ENCODE measurements at regions not wholly inside any gene's neighbourhood (a gene's known extent, or its start where the extent isn't known, plus 50 kb on each side); places are given as distances from the start of the nearest gene placed in this dataset.

GRCh38 chr11:90323289-90323688 lies 100.4 kb upstream of the CHORDC1 start:
- Histone ChIP-seq H3K4me1 (ENCODE audit: control insufficient read depth, insufficient read depth, low read length) (no peaks in the 10 kb centered on the region), H3K27ac (ENCODE audit: insufficient read depth, low read length) (no peak overlapping the region), H3K4me3 (ENCODE audit: insufficient read depth, low read depth, low read length) (no peak overlapping the region), H2AK9ac (replicated peaks; ENCODE audit: low read depth, low read length, poor library complexity) (no peak overlapping the region), H2BK120ac (ENCODE audit: low read depth, low read length) (no peak overlapping the region), H2BK20ac (ENCODE audit: low read depth, low read length) (no peak overlapping the region), H3K79me1 (ENCODE audit: low read depth in 1 of 2, low read length in 2 of 2) (no peaks in the 10 kb centered on the region), H3K14ac (replicated peaks; ENCODE audit: low read depth, low read length) (no peak overlapping the region), H2AFZ (replicated peaks; ENCODE audit: low read length, poor library complexity) (no peak overlapping the region), H4K91ac (ENCODE audit: insufficient read depth, low read depth, low read length) (no peak overlapping the region), H2BK15ac (ENCODE audit: low read depth, low read length) (no peak overlapping the region), H3K4me2 (ENCODE audit: low read depth, low read length) (no peak overlapping the region), H2AK5ac (ENCODE audit: low read depth, low read length) (no peak overlapping the region), H3K4ac (ENCODE audit: low read depth, low read length) (no peak overlapping the region), H3K56ac (ENCODE audit: extremely low read depth, insufficient read depth, low read length) (no peak overlapping the region), H3K36me3 (ENCODE audit: control insufficient read depth, insufficient read depth, low read length) (no peaks in the 10 kb centered on the region), H4K20me1 (ENCODE audit: insufficient read depth, low read length) (no peaks in the 10 kb centered on the region), H3K9me3 (ENCODE audit: control insufficient read depth, insufficient read depth, low read length) (peaks cover 6% of the 10 kb centered on the region; the same call in 1 of the 2 replicates), H3K9ac (ENCODE audit: low read depth, low read length) (no peak overlapping the region), H3K23ac (ENCODE audit: low read depth, low read length) (no peak overlapping the region), H4K8ac (ENCODE audit: low read depth in 2 of 2, low read length in 2 of 2) (no peak overlapping the region), H3K27me3 (ENCODE audit: control insufficient read depth, insufficient read depth, low read length) (no peaks in the 10 kb centered on the region), H3K18ac (ENCODE audit: low read depth, low read length) (no peak overlapping the region), H2BK5ac (ENCODE audit: low read depth, low read length, poor library complexity, severe bottlenecking) (no peak overlapping the region), H4K5ac (ENCODE audit: low read depth, low read length) (no peak overlapping the region), H3K9me1 (ENCODE audit: insufficient read depth, low read length) (no peaks in the 10 kb centered on the region)
- in situ Hi-C loops (cut with MboI; ENCODE audit: low sequenced_read_pairs): no loop called here
- POLR2A ChIA-PET (ENCODE audit: unreplicated experiment): no interaction called here
- no CpG with 5 or more reads among the region's 5 CpGs for WGBS, 2 experiments (ENCODE audit: extremely low coverage in 2 of 2, insufficient read length in 1 of 2)
- dilution Hi-C loops (cut with HindIII; ENCODE audit: low sequenced_read_pairs, unreplicated experiment): no loop called here
- ATAC-seq (ENCODE audit: low read depth) (no peak), DNase-seq (no peak)
- BruUV-seq (replicated peaks): no TSS peak
- intact Hi-C loops (cut with micrococcal nuclease): no loop called here
- no peak for TF ChIP-seq POLR2A (IDR thresholded peaks at IDR 0.05; ENCODE audit: low read depth, low read length)
- no peak for TF ChIP-seq SMC3 (IDR thresholded peaks at IDR 0.05; ENCODE audit: low read depth, low read length)
- no peak for TF ChIP-seq RCOR1 (IDR thresholded peaks at IDR 0.05; ENCODE audit: insufficient replicate concordance, low read length)
- no peak for TF ChIP-seq MAZ (IDR thresholded peaks at IDR 0.05; ENCODE audit: borderline replicate concordance, low read depth, low read length)
- no peak for TF ChIP-seq CEBPB (IDR thresholded peaks at IDR 0.05; ENCODE audit: low read depth, low read length)
- TF ChIP-seq, protein P1, sequence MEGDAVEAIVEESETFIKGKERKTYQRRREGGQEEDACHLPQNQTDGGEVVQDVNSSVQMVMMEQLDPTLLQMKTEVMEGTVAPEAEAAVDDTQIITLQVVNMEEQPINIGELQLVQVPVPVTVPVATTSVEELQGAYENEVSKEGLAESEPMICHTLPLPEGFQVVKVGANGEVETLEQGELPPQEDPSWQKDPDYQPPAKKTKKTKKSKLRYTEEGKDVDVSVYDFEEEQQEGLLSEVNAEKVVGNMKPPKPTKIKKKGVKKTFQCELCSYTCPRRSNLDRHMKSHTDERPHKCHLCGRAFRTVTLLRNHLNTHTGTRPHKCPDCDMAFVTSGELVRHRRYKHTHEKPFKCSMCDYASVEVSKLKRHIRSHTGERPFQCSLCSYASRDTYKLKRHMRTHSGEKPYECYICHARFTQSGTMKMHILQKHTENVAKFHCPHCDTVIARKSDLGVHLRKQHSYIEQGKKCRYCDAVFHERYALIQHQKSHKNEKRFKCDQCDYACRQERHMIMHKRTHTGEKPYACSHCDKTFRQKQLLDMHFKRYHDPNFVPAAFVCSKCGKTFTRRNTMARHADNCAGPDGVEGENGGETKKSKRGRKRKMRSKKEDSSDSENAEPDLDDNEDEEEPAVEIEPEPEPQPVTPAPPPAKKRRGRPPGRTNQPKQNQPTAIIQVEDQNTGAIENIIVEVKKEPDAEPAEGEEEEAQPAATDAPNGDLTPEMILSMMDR (conservative IDR thresholded peaks at IDR 0.05; ENCODE audit: low read depth, low read length): no peak
- no peak for TF ChIP-seq BHLHE40 (IDR thresholded peaks at IDR 0.05; ENCODE audit: low read depth, low read length)
- CTCF ChIA-PET: no interaction called here

All from IMR-90 (cell line).